Stimulated activated CD8-positive, alpha-beta memory T cell treated with anti-CD3 and anti-CD28 coated beads, Interleukin-7, amount 100 ng/mL, for 24 hours (primary cell): ENCODE measurements at regions not wholly inside any gene's neighbourhood (a gene's known extent, or its start where the extent isn't known, plus 50 kb on each side); places are given as distances from the start of the nearest gene placed in this dataset.

Experiments
- DNase-seq: peaks from one replicate; pipeline ENCODE4 v3.0.0-alpha.2; 2020; ENCODE audit warnings: low read depth

- DNase-seq: no peak
Measured at GRCh38 chr16:87053016-87053982, 263.9 kb downstream of the C16orf95 start.

- no peak for DNase-seq
Measured at GRCh38 chr16:87054154-87054553, 263.0 kb downstream of the C16orf95 start.

GRCh38 chr16:87054856-87055255, 262.3 kb downstream of the C16orf95 start:
- DNase-seq: no peak

- DNase-seq: no peak
Measured at GRCh38 chr16:87056083-87056482, 261.1 kb downstream of the C16orf95 start.

- no peak for DNase-seq
Measured at GRCh38 chr16:87056551-87056950, 260.6 kb downstream of the C16orf95 start.

GRCh38 chr16:87057211-87057881, 259.8 kb downstream of the C16orf95 start:
- DNase-seq: no peak

GRCh38 chr16:87057951-87058560, 259.1 kb downstream of the C16orf95 start:
- no peak for DNase-seq

- DNase-seq: no peak
Measured at GRCh38 chr16:87058728-87059250, 258.4 kb downstream of the C16orf95 start.

GRCh38 chr16:87060034-87060986, 256.9 kb downstream of the C16orf95 start:
- no peak for DNase-seq

GRCh38 chr16:87061243-87061920, 255.8 kb downstream of the C16orf95 start:
- no peak for DNase-seq

- DNase-seq: peak; percentile 33
Measured at GRCh38 chr16:87062569-87063442, 254.4 kb downstream of the C16orf95 start.

- no peak for DNase-seq
Measured at GRCh38 chr16:87063543-87063942, 253.6 kb downstream of the C16orf95 start.

GRCh38 chr16:87064731-87065445, 252.3 kb downstream of the C16orf95 start:
- no peak for DNase-seq

GRCh38 chr16:87065446-87066132, 251.6 kb downstream of the C16orf95 start:
- no peak for DNase-seq

GRCh38 chr16:87066133-87067002, 250.8 kb downstream of the C16orf95 start:
- DNase-seq: no peak

- no peak for DNase-seq
Measured at GRCh38 chr16:87067003-87067556, 250.1 kb downstream of the C16orf95 start.
